EL (cell line): ENCODE measurements at regions not wholly inside any gene's neighbourhood (a gene's known extent, or its start where the extent isn't known, plus 50 kb on each side); places are given as distances from the start of the nearest gene placed in this dataset.
"Not testable (repeated sequence)": the region's sequence is repeated elsewhere in the genome, so short reads cannot be mapped to it uniquely, and the experiment has no call there.

ENCODE experiments used
- DNase-seq: peaks from one replicate; pipeline ENCODE4 v3.0.0-alpha.2; 2016

- DNase-seq: not testable (repeated sequence)
Measured at GRCh38 chr20:30164389-30164788, 1093.1 kb upstream of the DEFB115 start.

- no peak for DNase-seq
Measured at GRCh38 chr20:30167540-30167939, 1089.9 kb upstream of the DEFB115 start.

GRCh38 chr20:30168025-30168799 lies 1089.3 kb upstream of the DEFB115 start:
- DNase-seq: no peak

GRCh38 chr20:30168800-30169138 lies 1088.7 kb upstream of the DEFB115 start:
- DNase-seq: no peak

- no peak for DNase-seq
Measured at GRCh38 chr20:30175681-30176080, 1081.8 kb upstream of the DEFB115 start.

GRCh38 chr20:30183124-30183523 lies 1074.3 kb upstream of the DEFB115 start:
- not testable (repeated sequence) for DNase-seq

GRCh38 chr20:30191785-30192184 lies 1065.7 kb upstream of the DEFB115 start:
- not testable (repeated sequence) for DNase-seq

- DNase-seq: not testable (repeated sequence)
Measured at GRCh38 chr20:30234477-30234876, 1023.0 kb upstream of the DEFB115 start.

- not testable (repeated sequence) for DNase-seq
Measured at GRCh38 chr20:30275073-30275472, 982.4 kb upstream of the DEFB115 start.

GRCh38 chr20:30281584-30282197 lies 975.8 kb upstream of the DEFB115 start:
- no peak for DNase-seq

GRCh38 chr20:30283476-30284280 lies 973.8 kb upstream of the DEFB115 start:
- DNase-seq: peak; percentile 41

GRCh38 chr20:30284281-30284905 lies 973.1 kb upstream of the DEFB115 start:
- DNase-seq: no peak

- no peak for DNase-seq
Measured at GRCh38 chr20:30285677-30286076, 971.8 kb upstream of the DEFB115 start.

- no peak for DNase-seq
Measured at GRCh38 chr20:30286157-30286556, 971.3 kb upstream of the DEFB115 start.

- DNase-seq: not testable (repeated sequence)
Measured at GRCh38 chr20:30287459-30287858, 970.0 kb upstream of the DEFB115 start.

GRCh38 chr20:30288346-30288745 lies 969.1 kb upstream of the DEFB115 start:
- DNase-seq: no peak

GRCh38 chr20:30289049-30289448 lies 968.4 kb upstream of the DEFB115 start:
- DNase-seq: not testable (repeated sequence)

GRCh38 chr20:30289711-30290141 lies 967.7 kb upstream of the DEFB115 start:
- DNase-seq: not testable (repeated sequence)

- DNase-seq: not testable (repeated sequence)
Measured at GRCh38 chr20:30290361-30291063, 967.0 kb upstream of the DEFB115 start.

- DNase-seq: not testable (repeated sequence)
Measured at GRCh38 chr20:30291064-30291379, 966.4 kb upstream of the DEFB115 start.

GRCh38 chr20:30291686-30292085 lies 965.8 kb upstream of the DEFB115 start:
- DNase-seq: not testable (repeated sequence)

GRCh38 chr20:30295396-30295795 lies 962.1 kb upstream of the DEFB115 start:
- not testable (repeated sequence) for DNase-seq

GRCh38 chr20:30295967-30296366 lies 961.5 kb upstream of the DEFB115 start:
- not testable (repeated sequence) for DNase-seq
